ENCODE measurements at regions not wholly inside any gene's neighbourhood (a gene's known extent, or its start where the extent isn't known, plus 50 kb on each side); places are given as distances from the start of the nearest gene placed in this dataset.
"Not testable (repeated sequence)": the region's sequence is repeated elsewhere in the genome, so short reads cannot be mapped to it uniquely, and the experiment has no call there.

DNA sequence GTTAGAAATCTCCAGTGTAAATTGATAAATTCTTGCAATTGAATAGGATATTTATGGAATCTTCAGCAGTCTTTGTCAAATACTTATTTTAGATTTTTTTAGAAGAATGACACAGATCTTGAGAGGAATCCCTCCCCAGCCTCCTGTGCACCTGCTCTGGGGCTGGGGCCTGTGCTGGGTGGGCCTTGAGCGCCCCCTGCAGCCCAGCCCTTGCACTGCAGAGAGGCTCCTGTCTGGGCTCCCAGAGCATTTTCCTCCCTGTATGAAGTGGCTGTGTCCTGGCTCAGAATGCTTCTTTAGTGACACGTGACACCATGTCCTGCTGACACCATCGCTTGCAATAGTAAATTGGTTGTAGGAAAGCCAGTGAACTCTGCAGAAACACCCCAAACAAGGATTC lies 98.7 kb downstream of the OR4M2 start:
- H3K36me3 ChIP-seq; H3K4me1 ChIP-seq; H3K4me3 ChIP-seq; intact Hi-C loops (cut with DNase I; ENCODE audit: low total_unique reads); DNase-seq; H3K9me3 ChIP-seq; H3K27ac ChIP-seq; H3K27me3 ChIP-seq: not testable (repeated sequence)

DNA sequence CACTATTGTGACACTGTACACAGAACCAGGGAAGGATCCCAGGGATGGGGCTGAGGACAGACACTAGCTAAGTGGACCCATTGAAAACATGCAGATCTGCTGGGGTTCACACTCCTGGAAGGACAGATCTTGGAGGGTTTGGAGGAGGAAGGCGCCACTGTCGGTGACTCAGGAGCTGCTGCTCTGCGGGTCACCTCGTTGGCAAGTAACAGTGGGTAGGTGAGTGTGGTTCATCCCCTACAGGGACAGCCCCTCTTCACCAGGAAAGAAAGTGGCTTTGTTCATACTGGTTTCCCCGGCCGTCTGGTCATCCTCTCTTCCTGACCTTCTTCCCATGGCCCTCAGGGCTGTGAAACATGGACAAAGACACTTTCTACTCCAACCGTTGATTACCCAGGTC lies 100.3 kb downstream of the OR4M2 start:
- H3K4me3 ChIP-seq; intact Hi-C loops (cut with DNase I; ENCODE audit: low total_unique reads); H3K27ac ChIP-seq; H3K36me3 ChIP-seq; H3K27me3 ChIP-seq; DNase-seq; H3K9me3 ChIP-seq; H3K4me1 ChIP-seq: not testable (repeated sequence)

DNA sequence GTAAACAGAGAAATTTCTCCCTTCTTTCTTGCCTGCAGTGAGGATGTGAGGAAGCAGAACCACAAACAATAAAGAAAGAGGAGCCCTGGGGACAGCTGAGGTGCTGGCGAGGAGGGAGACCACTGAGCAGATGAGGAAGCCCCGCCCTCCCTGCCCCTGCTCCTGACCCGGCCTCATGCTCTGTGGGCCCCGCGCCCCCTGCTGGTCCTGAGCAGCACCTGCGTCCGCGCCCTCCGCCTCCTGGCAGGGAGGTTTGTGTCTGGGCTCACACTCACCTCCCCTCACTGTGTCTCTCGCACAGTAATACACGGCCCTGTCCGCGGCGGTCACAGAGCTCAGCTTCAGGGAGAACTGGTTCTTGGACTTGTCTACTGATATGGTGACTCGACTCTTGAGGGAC lies 104.4 kb downstream of the OR4M2 start:
- H3K27ac ChIP-seq; H3K4me3 ChIP-seq; H3K36me3 ChIP-seq; H3K4me1 ChIP-seq; DNase-seq; intact Hi-C loops (cut with DNase I; ENCODE audit: low total_unique reads); H3K27me3 ChIP-seq; H3K9me3 ChIP-seq: not testable (repeated sequence)

DNA sequence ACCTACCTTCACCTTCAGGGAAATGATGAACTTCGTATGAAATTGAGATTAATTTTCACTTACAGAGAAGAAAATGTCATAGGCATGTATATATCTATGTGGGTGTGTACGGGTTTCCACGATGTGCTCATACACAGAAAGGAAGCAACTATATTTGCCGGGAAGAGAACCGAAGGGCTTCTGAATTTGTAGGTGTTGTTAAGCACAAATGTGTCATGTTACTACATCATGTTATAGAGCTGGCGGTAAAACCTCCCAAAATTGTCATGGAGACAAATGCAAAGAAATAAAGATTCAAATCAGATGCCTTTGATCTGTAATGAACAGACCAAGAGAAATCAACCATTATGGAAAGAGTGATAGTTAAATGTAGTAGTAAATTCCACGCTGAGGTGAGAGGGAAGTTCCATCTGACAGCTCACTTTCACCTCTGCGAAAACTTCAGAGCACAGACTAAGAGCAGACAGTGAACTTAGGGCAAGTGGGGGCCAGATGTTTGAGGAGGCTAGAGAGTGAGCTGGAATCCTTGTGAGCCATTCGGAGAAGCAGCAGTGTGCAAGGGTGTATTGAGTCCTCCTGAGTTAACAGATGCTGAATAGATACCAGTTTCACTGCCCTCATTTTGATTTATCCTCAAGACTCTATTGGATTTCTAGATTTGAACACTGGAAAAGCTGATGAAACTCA lies 106.7 kb downstream of the OR4M2 start:
- DNase-seq; H3K27me3 ChIP-seq; H3K36me3 ChIP-seq; H3K4me1 ChIP-seq; H3K4me3 ChIP-seq; H3K9me3 ChIP-seq; H3K27ac ChIP-seq; intact Hi-C loops (cut with DNase I; ENCODE audit: low total_unique reads): not testable (repeated sequence)

- H3K36me3 ChIP-seq; H3K9me3 ChIP-seq; intact Hi-C loops (cut with DNase I; ENCODE audit: low total_unique reads); H3K4me3 ChIP-seq; H3K27ac ChIP-seq; H3K27me3 ChIP-seq; H3K4me1 ChIP-seq; DNase-seq: not testable (repeated sequence)
Measured at GRCh38 chr15:22191818-22192217, 111.5 kb downstream of the OR4M2 start.

GRCh38 chr15:22194739-22195617 lies 114.7 kb downstream of the OR4M2 start:
- H3K4me3 ChIP-seq; DNase-seq; H3K27ac ChIP-seq; H3K36me3 ChIP-seq; H3K9me3 ChIP-seq; H3K27me3 ChIP-seq; H3K4me1 ChIP-seq; intact Hi-C loops (cut with DNase I; ENCODE audit: low total_unique reads): not testable (repeated sequence)

GRCh38 chr15:22196423-22196822 lies 116.1 kb downstream of the OR4M2 start:
- H3K36me3 ChIP-seq; intact Hi-C loops (cut with DNase I; ENCODE audit: low total_unique reads); H3K9me3 ChIP-seq; H3K4me3 ChIP-seq; DNase-seq; H3K27ac ChIP-seq; H3K27me3 ChIP-seq; H3K4me1 ChIP-seq: not testable (repeated sequence)

- H3K4me1 ChIP-seq; H3K36me3 ChIP-seq; H3K4me3 ChIP-seq; intact Hi-C loops (cut with DNase I; ENCODE audit: low total_unique reads); DNase-seq; H3K27ac ChIP-seq; H3K27me3 ChIP-seq; H3K9me3 ChIP-seq: not testable (repeated sequence)
Measured at GRCh38 chr15:22200417-22200816, 120.1 kb downstream of the OR4M2 start.

GRCh38 chr15:22201993-22202659 lies 121.8 kb downstream of the OR4M2 start:
- H3K36me3 ChIP-seq; H3K4me3 ChIP-seq; H3K9me3 ChIP-seq; DNase-seq; intact Hi-C loops (cut with DNase I; ENCODE audit: low total_unique reads); H3K27me3 ChIP-seq; H3K27ac ChIP-seq; H3K4me1 ChIP-seq: not testable (repeated sequence)

GRCh38 chr15:22203208-22203607 lies 122.9 kb downstream of the OR4M2 start:
- H3K36me3 ChIP-seq; intact Hi-C loops (cut with DNase I; ENCODE audit: low total_unique reads); H3K27me3 ChIP-seq; H3K9me3 ChIP-seq; H3K4me3 ChIP-seq; H3K27ac ChIP-seq; H3K4me1 ChIP-seq; DNase-seq: not testable (repeated sequence)

DNA sequence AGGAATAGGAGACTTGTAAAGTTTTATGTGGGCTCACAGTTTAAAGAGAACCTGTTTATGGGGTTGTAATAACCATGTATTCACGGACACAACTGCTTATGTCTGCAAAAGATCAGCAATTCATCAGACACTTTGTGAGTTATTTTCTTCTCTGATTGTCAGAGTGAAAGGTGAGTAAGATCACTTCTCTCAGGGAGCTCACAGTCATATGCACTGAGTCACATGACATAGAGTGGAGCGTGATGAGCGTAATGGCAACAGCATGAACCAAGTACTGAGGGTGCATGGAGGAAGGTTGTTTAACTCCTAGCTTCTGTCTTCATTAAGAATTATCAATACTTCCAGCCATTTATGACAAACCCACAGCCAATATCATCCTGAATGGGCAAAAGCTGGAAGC lies 128.8 kb downstream of the OR4M2 start:
- H3K27me3 ChIP-seq; H3K36me3 ChIP-seq; H3K27ac ChIP-seq; H3K4me3 ChIP-seq; H3K9me3 ChIP-seq; H3K4me1 ChIP-seq; intact Hi-C loops (cut with DNase I; ENCODE audit: low total_unique reads); DNase-seq: not testable (repeated sequence)

DNA sequence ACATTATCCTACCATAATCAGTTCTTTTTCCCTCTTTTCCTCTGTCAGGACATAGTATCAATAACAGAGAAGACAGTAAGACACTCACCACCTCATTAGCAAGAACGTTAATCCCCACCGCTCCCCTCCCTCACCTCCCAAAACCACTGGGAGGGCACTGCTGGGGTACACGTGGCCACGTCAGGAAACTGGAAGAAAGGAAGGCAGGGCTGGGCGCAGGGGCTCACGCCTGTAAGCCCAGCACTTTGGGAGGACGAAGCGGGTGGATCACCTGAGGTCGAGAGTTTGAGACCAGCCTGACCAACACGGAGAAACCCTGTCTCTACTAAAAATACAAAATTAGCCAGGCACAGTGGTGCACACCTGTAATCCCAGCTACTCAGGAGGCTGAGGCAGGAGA lies 142.3 kb downstream of the OR4M2 start:
- H3K27ac ChIP-seq; DNase-seq; H3K4me3 ChIP-seq; H3K36me3 ChIP-seq; H3K27me3 ChIP-seq; intact Hi-C loops (cut with DNase I; ENCODE audit: low total_unique reads); H3K4me1 ChIP-seq; H3K9me3 ChIP-seq: not testable (repeated sequence)
